Neural crest cell (in vitro differentiated cells): ENCODE measurements at regions not wholly inside any gene's neighbourhood (a gene's known extent, or its start where the extent isn't known, plus 50 kb on each side); places are given as distances from the start of the nearest gene placed in this dataset.
"Not testable (repeated sequence)": the region's sequence is repeated elsewhere in the genome, so short reads cannot be mapped to it uniquely, and the experiment has no call there.

ENCODE experiments used
- DNase-seq: peaks from one replicate; pipeline ENCODE4 v3.0.0; 2021; ENCODE audit warnings: low read depth, mixed read lengths, low spot score
- H3K27ac Mint-ChIP-seq: one replicate; pipeline ENCODE4 v1.8.0; 2021; ENCODE audit warnings: mild to moderate bottlenecking, mixed read lengths; ENCODE audit not compliant: unreplicated experiment
- H3K27me3 Mint-ChIP-seq: 2 replicates; pipeline ENCODE4 v1.8.0; 2021; ENCODE audit warnings: low read depth, mild to moderate bottlenecking, mixed read lengths
- H3K36me3 Mint-ChIP-seq: 2 replicates; pipeline ENCODE4 v1.8.0; 2021; ENCODE audit warnings: low read depth, mild to moderate bottlenecking, mixed read lengths
- H3K4me1 Mint-ChIP-seq: 2 replicates; pipeline ENCODE4 v1.8.0; 2021; ENCODE audit warnings: mixed read lengths
- H3K4me3 Mint-ChIP-seq: one replicate; pipeline ENCODE4 v1.8.0; 2021; ENCODE audit warnings: mild to moderate bottlenecking, mixed read lengths
- H3K9me3 Mint-ChIP-seq: 2 replicates; pipeline ENCODE4 v1.8.0; 2021; ENCODE audit warnings: mixed read lengths
- TF ChIP-seq, protein P1 (sequence below): fragments of 200-600 bp; sonication (generic); conservative IDR thresholded peaks from 2 replicates; pipeline ENCODE4 v1.5.0; 2021; ENCODE audit warnings: antibody characterized with exemption, mild to moderate bottlenecking

DNA sequence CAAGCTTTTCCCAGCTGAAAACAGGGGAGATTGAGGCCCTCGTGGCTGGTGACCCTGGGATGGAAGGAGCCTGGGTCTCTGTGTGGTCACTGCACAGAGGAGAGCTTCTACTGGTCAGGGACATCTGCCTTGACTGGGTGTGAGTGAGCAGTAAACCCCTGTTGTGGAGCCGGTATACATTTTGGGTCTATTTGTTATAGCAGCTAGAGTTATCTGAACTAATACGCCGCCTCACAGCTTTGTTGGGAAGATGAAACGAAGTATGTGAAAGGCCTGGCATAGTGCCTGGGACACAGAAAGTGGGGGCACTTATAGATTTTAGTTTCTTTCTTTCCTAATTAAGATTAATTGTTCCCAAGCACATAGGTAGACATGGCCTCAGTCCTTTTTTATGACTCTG, 72.2 kb upstream of the HPCAL1 start:
- H3K4me1 Mint-ChIP-seq = peaks cover 35% of the 10 kb centered on the region
- no peak overlapping the region for H3K4me3 Mint-ChIP-seq
- TF ChIP-seq, protein P1, sequence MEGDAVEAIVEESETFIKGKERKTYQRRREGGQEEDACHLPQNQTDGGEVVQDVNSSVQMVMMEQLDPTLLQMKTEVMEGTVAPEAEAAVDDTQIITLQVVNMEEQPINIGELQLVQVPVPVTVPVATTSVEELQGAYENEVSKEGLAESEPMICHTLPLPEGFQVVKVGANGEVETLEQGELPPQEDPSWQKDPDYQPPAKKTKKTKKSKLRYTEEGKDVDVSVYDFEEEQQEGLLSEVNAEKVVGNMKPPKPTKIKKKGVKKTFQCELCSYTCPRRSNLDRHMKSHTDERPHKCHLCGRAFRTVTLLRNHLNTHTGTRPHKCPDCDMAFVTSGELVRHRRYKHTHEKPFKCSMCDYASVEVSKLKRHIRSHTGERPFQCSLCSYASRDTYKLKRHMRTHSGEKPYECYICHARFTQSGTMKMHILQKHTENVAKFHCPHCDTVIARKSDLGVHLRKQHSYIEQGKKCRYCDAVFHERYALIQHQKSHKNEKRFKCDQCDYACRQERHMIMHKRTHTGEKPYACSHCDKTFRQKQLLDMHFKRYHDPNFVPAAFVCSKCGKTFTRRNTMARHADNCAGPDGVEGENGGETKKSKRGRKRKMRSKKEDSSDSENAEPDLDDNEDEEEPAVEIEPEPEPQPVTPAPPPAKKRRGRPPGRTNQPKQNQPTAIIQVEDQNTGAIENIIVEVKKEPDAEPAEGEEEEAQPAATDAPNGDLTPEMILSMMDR = no peak
- DNase-seq = no peak
- H3K9me3 Mint-ChIP-seq = no peaks in the 10 kb centered on the region
- peaks cover 3% of the 10 kb centered on the region for H3K27me3 Mint-ChIP-seq
- H3K36me3 Mint-ChIP-seq = no peaks in the 10 kb centered on the region
- H3K27ac Mint-ChIP-seq = no peak overlapping the region

DNA sequence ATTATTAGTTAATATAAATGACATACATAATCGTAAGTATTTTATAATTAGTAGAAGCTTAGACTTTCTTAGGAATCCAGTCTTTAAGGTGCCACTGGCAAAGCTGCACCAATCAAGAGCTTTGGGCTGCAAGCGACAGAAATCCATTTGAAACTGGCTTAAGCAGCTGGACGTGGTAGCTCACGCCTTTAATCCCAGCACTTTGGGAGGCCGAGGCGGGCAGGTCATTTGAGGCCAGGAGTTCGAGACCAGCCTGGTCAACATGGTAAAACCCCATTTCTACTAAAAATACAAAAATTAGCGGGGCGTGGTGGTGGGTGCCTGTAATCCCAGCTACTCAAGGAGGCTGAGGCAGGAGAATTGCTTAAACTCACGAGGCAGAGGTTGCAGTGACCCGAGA, 71.8 kb upstream of the HPCAL1 start:
- H3K27ac Mint-ChIP-seq, H3K9me3 Mint-ChIP-seq, H3K36me3 Mint-ChIP-seq, H3K4me3 Mint-ChIP-seq, DNase-seq, H3K27me3 Mint-ChIP-seq: not testable (repeated sequence)
- peaks cover 32% of the 10 kb centered on the region for H3K4me1 Mint-ChIP-seq

DNA sequence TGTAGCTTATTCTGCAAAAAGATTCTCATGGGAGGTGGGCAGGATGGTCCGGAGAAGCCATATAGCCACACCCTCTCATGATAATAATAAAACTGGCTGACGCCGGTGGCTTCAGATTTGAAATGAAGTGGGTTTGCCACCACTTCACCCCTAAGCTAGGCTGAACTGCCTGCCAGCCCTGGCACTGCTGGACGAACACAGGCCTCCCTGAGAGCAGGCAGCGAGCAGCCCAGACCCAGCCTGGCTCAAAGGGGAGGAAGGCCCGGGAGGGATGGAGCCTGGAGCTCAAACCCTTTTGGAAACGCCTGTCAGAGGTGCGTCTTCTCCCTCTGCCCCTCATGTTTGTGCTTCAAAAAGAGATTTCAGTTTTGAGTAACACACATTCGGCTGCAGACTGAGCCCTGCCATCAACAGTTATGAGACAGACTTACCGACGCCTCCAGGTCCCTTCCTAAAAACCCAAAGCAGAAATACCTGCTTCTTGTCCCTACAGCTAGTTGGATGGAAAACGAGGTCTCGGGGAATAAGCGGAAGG, 71.1 kb upstream of the HPCAL1 start:
- H3K4me3 Mint-ChIP-seq = no peak overlapping the region
- DNase-seq = no peak
- TF ChIP-seq, protein P1 = no peak
- peaks cover 26% of the 10 kb centered on the region for H3K4me1 Mint-ChIP-seq
- no peaks in the 10 kb centered on the region for H3K9me3 Mint-ChIP-seq
- peak overlapping the region; percentile 62 for H3K27ac Mint-ChIP-seq
- H3K27me3 Mint-ChIP-seq = peaks cover 3% of the 10 kb centered on the region
- H3K36me3 Mint-ChIP-seq = no peaks in the 10 kb centered on the region

DNA sequence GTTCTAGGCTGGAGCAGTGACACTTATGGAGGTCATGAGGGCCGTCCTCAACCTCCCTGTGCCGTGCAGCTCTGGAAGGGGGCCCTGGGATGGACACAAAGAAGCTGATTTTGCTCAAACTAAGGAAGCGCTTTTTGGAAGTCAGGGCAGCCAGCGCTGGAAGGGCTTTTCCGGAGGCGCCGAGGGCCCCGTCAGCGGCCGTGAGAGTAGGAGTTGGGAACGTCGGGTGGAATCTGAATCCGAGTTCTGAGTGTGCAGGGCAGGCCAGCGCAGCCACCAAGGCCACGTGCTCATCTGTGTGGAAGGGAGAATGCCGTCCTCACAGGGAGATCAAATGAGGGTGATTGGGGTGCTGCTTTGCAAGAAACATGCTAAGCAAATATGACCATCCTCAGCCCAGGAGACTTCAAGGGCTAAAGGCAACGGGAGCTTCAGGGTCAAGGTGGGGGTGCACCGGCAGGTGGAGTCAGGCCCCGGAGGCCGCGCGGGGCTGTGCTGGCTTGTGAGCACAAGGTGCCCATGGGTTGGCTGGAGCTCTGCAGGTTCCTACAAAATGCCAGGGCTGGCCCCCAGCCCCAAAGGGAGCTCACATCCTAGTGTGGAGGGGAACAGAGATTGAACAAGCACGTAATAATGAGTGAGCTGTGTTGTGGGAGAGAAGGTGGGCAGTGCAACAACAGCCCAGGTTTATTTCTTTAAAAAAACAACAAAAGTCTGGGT, 70.4 kb upstream of the HPCAL1 start:
- Mint-ChIP-seq H3K27me3 (peaks cover 2% of the 10 kb centered on the region), H3K4me1 (peaks cover 21% of the 10 kb centered on the region), H3K36me3 (no peaks in the 10 kb centered on the region), H3K4me3 (no peak overlapping the region), H3K9me3 (no peaks in the 10 kb centered on the region), H3K27ac (peak overlapping the region; percentile 62)
- DNase-seq = no peak
- TF ChIP-seq, protein P1 = no peak

DNA sequence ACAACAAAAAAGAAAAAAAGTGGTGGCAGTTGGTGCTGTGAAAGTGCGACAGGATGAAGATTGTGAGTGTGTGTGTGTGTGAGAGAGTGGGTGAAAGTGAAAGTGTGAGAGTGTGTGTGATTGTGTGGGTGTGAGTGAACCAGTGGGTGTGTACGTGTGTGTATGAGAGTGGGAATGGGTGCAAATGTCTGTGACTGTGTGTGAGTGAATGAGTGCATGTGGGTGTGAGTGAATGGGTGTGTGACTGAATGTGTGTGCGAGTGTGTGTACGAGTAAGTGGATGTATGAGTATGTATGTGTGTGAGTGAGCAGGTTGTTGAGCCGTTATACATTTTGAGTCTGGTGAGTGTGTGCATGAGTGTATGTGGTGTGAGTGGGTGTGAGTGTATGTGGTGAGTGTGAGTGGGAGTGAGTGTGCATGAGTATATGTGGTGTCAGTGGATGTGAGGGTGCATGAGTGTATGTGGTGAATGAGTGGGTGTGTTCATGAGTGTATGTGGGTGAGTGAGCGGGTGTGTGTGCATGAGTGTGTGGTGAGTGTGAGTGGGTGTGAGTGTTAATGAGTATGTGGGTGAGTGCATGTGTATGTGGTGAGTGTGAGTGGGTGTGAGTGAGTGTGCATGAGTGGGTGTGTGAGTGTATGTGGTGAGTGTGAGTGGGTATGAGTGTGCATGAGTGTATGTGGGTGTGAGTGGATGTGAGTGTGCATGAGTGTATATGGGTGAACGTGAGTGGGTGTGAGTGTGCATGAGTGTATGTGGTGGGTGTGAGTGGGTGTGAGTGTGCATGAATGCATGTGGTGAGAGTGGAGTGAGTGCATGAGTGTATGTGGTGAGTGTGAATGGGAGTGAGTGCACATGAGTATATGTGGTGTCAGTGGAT, 69.3 kb upstream of the HPCAL1 start:
- H3K4me3 Mint-ChIP-seq = no peak overlapping the region

More for the DNA sequence above, 69.3 kb upstream of the HPCAL1 start:
- Mint-ChIP-seq H3K36me3 (no peaks in the 10 kb centered on the region), H3K9me3 (no peaks in the 10 kb centered on the region), H3K27me3 (no peaks in the 10 kb centered on the region), H3K27ac (peak overlapping the region; percentile 83), H3K4me1 (peaks cover 12% of the 10 kb centered on the region)
- TF ChIP-seq, protein P1 = no peak
- DNase-seq = no peak
